Chondrocyte (in vitro differentiated cells): ENCODE measurements at regions not wholly inside any gene's neighbourhood (a gene's known extent, or its start where the extent isn't known, plus 50 kb on each side); places are given as distances from the start of the nearest gene placed in this dataset.

Experiments
- DNase-seq: peaks from one replicate; pipeline ENCODE4 v3.0.0; 2021; ENCODE audit warnings: mixed read lengths, low spot score
- H3K27ac Mint-ChIP-seq: one replicate; pipeline ENCODE4 v1.8.0; 2021; ENCODE audit warnings: mild to moderate bottlenecking, moderate library complexity, mixed read lengths; ENCODE audit not compliant: unreplicated experiment
- H3K27me3 Mint-ChIP-seq: 2 replicates; pipeline ENCODE4 v1.8.0; 2021; ENCODE audit warnings: low read depth, mixed read lengths
- H3K36me3 Mint-ChIP-seq: 2 replicates; pipeline ENCODE4 v1.8.0; 2021; ENCODE audit warnings: low read depth, mixed read lengths
- H3K4me1 Mint-ChIP-seq: 2 replicates; pipeline ENCODE4 v1.8.0; 2021; ENCODE audit warnings: low read depth, mild to moderate bottlenecking, mixed read lengths
- H3K4me3 Mint-ChIP-seq: one replicate; pipeline ENCODE4 v1.8.0; 2021; ENCODE audit warnings: mild to moderate bottlenecking, moderate library complexity, mixed read lengths; ENCODE audit not compliant: unreplicated experiment
- H3K9me3 Mint-ChIP-seq: 2 replicates; pipeline ENCODE4 v1.8.0; 2021; ENCODE audit warnings: low read depth, mixed read lengths
- TF ChIP-seq, protein P1 (sequence below): fragments of 200-600 bp; sonication (generic); IDR thresholded peaks from 2 replicates; pipeline ENCODE4 v1.5.0; 2021; ENCODE audit warnings: antibody characterized with exemption, mild to moderate bottlenecking, moderate library complexity

DNA sequence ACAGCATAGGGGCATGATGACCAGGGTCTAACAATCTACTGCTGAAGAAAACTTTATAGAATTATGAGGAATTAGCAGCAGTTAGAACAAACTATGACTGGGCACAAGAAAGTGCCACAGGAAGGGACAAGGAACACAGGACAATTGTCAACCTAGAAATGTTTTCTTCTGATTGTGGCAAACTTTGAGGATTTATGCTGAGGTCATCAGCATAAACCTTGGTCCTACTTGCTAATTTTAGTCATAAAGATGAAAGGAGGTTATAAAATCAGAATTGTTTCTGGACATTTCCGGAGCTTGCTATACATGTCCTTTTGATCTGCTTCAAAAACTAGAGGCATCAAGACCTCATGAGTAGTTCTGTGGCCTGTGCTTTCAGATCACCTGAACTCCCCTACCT is 446.6 kb upstream of the THBS1 start:
- Mint-ChIP-seq H3K4me1 (peaks cover 71% of the 10 kb centered on the region), H3K27ac (no peak overlapping the region), H3K4me3 (no peak overlapping the region), H3K27me3 (no peaks in the 10 kb centered on the region), H3K36me3 (no peaks in the 10 kb centered on the region), H3K9me3 (peaks cover 4% of the 10 kb centered on the region)
- no peak for DNase-seq
- TF ChIP-seq, protein P1, sequence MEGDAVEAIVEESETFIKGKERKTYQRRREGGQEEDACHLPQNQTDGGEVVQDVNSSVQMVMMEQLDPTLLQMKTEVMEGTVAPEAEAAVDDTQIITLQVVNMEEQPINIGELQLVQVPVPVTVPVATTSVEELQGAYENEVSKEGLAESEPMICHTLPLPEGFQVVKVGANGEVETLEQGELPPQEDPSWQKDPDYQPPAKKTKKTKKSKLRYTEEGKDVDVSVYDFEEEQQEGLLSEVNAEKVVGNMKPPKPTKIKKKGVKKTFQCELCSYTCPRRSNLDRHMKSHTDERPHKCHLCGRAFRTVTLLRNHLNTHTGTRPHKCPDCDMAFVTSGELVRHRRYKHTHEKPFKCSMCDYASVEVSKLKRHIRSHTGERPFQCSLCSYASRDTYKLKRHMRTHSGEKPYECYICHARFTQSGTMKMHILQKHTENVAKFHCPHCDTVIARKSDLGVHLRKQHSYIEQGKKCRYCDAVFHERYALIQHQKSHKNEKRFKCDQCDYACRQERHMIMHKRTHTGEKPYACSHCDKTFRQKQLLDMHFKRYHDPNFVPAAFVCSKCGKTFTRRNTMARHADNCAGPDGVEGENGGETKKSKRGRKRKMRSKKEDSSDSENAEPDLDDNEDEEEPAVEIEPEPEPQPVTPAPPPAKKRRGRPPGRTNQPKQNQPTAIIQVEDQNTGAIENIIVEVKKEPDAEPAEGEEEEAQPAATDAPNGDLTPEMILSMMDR: no peak

DNA sequence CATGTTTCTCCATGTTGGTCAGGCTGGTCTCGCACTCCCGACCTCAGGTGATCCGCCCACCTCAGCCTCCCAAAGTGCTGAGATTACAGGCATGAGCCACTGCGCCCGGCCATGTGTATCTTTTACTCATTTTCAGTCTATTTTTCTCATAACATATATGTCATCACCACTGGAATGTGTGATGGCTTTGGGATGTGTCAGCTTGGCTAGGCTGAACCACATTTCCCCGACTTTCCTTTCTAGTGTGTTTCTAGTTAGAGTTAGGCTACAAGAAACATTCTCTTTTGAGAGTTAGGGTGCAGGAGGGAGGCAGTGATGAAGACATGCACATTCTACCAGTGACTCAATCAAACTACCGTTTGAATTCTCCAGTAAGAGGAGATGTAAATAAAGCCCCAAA is 444.9 kb upstream of the THBS1 start:
- TF ChIP-seq, protein P1: no peak
- Mint-ChIP-seq H3K36me3 (no peaks in the 10 kb centered on the region), H3K4me1 (peaks cover 75% of the 10 kb centered on the region), H3K27ac (peak overlapping the region; percentile 89), H3K4me3 (no peak overlapping the region), H3K27me3 (no peaks in the 10 kb centered on the region), H3K9me3 (peaks cover 2% of the 10 kb centered on the region)
- no peak for DNase-seq

DNA sequence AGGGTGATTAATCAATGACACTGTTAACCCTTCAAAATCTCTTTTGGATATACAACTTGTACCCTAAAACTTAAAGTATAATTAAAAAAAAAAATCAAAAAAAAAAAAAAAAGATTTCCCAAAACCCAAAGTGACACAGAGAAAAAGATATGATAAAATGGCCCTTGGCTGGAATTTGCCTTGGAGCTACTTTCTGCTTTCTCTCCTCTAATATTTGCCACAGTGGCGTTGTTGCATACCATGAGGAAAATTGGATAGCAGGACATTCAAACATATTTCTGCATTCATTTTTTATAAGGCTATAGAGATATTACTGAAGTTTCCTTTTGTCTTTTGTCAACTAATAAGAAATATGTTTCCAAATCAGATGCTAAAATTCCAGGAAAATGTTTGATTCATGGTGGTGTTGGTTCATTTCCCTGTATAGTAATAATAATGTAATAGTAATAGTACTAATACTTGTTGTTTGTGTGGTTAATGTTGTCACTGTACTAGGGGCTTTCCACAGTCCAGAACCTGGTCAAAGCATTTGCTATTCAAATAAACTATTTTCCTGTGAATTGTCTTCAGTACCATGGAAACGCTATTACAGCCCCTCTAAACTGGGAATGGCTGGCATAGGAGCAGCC is 441.3 kb upstream of the THBS1 start:
- Mint-ChIP-seq H3K36me3 (no peaks in the 10 kb centered on the region), H3K4me3 (no peak overlapping the region), H3K27me3 (no peaks in the 10 kb centered on the region), H3K9me3 (peaks cover 3% of the 10 kb centered on the region), H3K4me1 (peaks cover 61% of the 10 kb centered on the region), H3K27ac (peak overlapping the region; percentile 74)
- TF ChIP-seq, protein P1: no peak
- no peak for DNase-seq

DNA sequence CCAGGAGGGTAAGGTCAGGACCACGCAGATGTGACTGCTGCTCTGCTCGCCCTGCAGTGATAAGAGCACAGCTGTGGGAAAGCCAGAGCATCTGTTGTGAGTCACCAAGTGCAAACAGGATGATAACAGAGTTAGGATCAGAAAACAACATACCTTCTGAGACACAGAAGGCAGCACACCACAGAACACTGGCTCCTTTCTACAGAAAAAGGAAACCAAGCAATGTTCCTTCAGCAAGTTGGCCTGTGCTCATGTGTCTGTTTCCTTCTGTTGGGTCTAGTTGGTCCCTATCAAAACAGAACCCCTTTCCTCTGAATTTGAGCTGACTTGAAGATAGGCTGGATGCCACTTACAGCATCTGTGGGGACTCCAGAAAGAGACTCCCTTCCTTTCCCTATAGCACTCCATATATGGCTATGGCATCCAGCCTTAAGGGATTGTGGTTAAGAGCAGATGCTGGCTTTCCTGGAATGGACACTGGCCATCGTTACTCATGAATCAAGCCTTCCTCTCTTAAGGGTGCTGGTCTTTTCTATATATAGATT is 440.7 kb upstream of the THBS1 start:
- Mint-ChIP-seq H3K9me3 (peaks cover 3% of the 10 kb centered on the region), H3K36me3 (no peaks in the 10 kb centered on the region), H3K4me3 (no peak overlapping the region), H3K27ac (peak overlapping the region; percentile 74), H3K27me3 (no peaks in the 10 kb centered on the region), H3K4me1 (peaks cover 66% of the 10 kb centered on the region)
- TF ChIP-seq, protein P1: no peak
- DNase-seq: no peak

DNA sequence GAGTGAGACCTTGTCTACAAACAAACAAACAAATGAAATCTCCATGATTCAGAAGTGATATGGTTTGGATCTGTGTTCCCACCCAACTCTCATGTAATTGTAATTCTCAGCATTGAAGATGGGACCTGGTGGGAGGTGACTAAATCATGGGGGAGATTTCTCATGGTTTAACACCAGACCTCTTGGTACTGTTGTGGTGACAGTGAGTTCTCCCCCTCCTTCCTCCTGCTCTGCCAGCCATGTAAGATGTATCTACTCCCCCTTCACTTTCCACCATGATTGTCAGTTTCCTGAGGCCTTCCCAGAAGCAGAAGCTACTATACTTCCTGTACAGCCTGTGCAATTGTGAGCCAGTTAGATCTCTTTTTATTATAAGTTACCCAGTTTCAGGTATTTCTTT is 438.4 kb upstream of the THBS1 start:
- H3K27ac Mint-ChIP-seq: no peak overlapping the region
- H3K4me1 Mint-ChIP-seq: peaks cover 67% of the 10 kb centered on the region
- DNase-seq: no peak
- H3K36me3 Mint-ChIP-seq: no peaks in the 10 kb centered on the region
- TF ChIP-seq, protein P1: no peak
- H3K4me3 Mint-ChIP-seq: no peak overlapping the region
- H3K27me3 Mint-ChIP-seq: no peaks in the 10 kb centered on the region
- H3K9me3 Mint-ChIP-seq: peaks cover 3% of the 10 kb centered on the region
